ENCODE measurements at regions not wholly inside any gene's neighbourhood (a gene's known extent, or its start where the extent isn't known, plus 50 kb on each side); places are given as distances from the start of the nearest gene placed in this dataset.

DNA sequence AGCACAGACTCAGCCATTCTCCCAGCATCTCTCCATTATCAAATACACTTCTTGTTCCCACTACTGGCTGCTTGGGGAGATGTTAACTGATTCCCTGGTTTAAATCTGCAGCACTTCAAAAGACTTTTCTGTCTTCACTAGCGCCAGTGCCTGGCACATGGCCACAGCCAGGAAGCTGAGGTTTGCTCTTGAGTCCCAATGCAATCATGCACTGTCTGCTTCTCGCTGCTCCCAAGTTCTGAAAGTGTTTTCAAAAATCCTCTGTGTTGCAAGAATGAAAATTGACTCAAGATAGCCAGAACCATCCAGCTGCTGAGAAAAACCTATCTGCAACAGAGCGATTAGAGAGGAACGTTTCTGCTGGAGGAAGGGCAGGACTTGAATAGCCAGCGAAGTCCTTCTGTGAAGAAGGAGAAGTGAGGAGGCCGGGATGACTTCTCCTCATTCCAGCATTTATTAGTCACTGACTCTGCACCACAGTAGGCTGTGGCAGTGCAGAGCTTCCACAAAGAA lies 358.4 kb upstream of the NR2F2 start:
- no peak for DNase-seq (ENCODE audit: low spot score)

DNA sequence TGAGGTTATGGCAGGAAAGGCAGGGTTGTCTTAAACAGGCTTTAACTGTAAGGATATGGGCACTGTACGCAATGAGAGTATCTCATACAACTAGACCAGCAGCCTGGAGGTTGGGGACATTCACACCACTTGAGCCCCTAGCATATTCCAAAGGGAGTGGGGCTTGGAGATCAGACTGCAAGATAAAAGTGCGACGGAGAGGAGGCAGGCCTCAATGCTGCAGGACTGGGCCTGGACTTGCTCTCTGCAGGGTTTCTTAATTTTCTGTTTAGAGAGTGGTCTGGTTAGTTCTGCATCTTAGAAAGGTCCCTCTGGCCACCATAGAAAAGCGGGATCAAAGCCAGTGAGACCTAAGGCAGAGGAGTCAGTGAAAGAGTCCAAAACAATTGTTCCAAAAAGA lies 357.7 kb upstream of the NR2F2 start:
- DNase-seq (ENCODE audit: low spot score): no peak

- DNase-seq (ENCODE audit: low spot score): no peak
These were observed 356.8 kb upstream of the NR2F2 start for GRCh38 chr15:95973566-95974256.

- DNase-seq (ENCODE audit: low spot score): no peak
These were observed 355.3 kb upstream of the NR2F2 start for GRCh38 chr15:95975212-95975611.

DNA sequence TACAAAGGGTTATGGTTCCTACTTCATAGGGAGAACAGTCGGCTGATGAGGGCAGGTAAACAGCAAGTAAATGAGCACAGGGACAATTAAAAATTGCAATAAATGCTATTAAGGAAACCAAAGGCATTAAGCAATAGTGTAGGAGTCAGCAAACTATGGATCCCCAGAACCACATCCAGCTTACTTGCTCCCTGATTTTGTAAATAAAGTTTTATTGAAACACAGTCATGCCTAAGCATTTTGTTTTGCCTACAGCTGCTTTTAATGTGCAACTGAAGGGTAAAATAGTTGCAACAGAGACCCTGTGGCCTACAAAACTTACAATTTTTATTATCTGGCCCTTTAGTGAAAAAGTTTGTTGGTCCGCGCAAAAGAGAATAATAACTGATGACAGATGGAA lies 351.2 kb upstream of the NR2F2 start:
- DNase-seq (ENCODE audit: low spot score): no peak

DNA sequence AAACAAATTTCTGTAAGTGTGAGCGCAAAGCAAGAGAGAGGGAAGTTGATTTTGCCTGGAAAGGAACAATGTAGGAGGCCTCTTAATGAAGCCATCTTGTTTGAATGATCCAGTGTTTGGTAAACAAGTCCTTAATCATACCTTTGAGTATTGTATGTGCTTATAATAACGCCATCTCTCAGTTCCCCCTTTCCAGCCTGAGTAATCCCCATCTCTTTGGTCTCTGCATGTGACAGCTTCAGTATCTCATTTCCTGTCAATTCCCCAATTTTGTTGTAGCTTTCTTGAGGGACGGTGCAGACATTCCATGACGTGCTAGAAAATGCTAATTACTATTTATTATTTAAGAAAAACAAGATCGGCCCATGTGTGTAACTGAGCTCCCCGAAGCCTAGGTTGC lies 349.3 kb upstream of the NR2F2 start:
- DNase-seq (ENCODE audit: low spot score): no peak

GRCh38 chr15:95987299-95987698 lies 343.2 kb upstream of the NR2F2 start:
- DNase-seq (ENCODE audit: low spot score): no peak

- DNase-seq (ENCODE audit: low spot score): no peak
These were observed 342.5 kb upstream of the NR2F2 start for GRCh38 chr15:95987886-95988573.

DNA sequence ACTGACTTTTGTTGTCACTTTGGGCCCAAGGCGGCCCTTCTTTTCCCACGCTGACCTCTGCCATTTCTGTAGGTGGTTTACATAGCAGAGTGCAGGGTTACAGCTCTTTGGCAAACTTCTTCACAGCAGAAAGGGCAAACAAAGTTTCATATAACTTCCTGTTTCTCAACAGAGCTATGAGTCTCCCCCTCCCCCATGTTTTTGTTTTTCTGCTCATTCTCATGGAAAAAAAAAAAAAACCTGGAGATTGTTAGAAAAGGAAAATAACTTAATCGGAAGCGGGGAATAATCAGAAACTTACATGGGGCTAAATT lies 342.0 kb upstream of the NR2F2 start:
- DNase-seq (ENCODE audit: low spot score): no peak

DNA sequence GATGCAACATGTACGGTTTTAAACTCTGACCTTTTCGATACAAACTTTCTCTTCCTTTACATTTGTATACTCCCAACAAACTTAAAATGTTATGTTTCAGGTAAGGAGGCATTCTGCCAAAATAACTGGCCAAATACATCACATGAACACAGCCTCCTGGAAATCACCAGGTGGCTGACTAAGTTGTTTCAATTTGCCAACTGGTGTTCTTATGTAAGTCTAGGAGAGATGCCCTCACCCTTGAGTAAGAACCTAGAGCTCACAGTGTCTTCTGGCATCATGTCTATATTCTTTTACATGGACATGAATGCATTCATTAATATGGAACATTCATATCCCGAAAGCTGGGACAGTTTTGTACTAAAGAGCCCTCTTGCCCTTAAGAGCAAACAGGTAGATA lies 341.1 kb upstream of the NR2F2 start:
- DNase-seq (ENCODE audit: low spot score): no peak

- DNase-seq (ENCODE audit: low spot score): no peak
These were observed 339.7 kb upstream of the NR2F2 start for GRCh38 chr15:95990833-95991232.

GRCh38 chr15:95994418-95994817 lies 336.1 kb upstream of the NR2F2 start:
- no peak for DNase-seq (ENCODE audit: low spot score)

DNA sequence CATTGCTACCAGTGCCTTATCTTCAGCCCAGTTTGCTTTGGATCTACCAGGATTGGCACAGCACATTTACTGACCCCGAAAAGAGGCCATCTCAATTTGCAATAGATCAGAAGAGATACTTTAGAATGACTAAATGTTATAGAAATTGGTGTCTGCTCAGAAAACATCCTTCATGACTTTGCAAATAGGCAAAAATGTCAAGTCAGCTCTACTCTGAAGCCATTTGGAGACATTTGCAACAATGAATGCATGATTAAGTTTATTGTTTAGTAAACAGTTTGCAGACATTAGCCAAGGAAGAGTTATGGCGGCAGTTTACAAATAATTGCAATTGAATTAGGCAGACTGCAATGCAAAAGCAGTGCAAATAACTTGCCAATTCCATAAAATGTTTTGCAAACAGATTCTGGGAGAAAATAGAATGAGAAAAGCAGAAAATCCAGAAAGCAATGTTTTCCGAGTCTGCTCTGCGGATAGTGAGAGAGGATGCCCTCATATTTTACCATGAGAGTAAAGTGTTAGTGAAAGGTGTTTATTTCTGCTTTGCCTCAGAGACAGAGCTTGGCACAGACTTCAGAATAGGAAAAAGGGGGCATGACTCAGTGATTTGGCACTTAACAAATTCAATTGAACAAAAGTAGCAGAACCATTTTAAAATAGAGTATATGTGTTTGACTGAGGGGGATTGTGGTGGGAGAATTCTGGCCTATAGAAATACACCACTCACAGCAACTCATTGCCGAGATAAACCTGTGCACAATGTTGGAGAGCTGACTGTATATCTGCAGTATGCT lies 334.9 kb upstream of the NR2F2 start:
- no peak for DNase-seq (ENCODE audit: low spot score)

GRCh38 chr15:95996494-95996893 lies 334.0 kb upstream of the NR2F2 start:
- DNase-seq (ENCODE audit: low spot score): no peak

GRCh38 chr15:95998935-95999334 lies 331.6 kb upstream of the NR2F2 start:
- no peak for DNase-seq (ENCODE audit: low spot score)

GRCh38 chr15:96002890-96003859 lies 327.3 kb upstream of the NR2F2 start:
- DNase-seq (ENCODE audit: low spot score): no peak

DNA sequence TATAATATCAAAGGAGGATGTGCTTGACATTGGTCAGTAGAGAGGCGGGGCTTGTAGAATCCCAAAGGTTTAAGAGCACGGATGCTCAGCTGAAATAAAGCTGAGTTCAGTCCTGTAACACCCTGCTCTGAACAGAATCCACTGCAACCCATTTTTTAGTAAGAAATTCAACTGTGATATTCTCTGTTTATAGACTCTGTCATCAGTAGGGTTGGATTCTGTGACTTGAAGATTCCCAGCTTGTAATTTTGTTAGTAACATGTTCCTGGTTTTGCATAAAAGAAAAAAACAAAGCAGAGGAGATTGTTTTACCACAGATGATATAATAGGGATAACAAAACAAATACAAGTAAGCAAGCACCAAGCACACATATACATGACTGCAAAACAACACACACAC lies 324.6 kb upstream of the NR2F2 start:
- no peak for DNase-seq (ENCODE audit: low spot score)

- no peak for DNase-seq (ENCODE audit: low spot score)
These were observed 319.4 kb upstream of the NR2F2 start for GRCh38 chr15:96011136-96011535.

DNA sequence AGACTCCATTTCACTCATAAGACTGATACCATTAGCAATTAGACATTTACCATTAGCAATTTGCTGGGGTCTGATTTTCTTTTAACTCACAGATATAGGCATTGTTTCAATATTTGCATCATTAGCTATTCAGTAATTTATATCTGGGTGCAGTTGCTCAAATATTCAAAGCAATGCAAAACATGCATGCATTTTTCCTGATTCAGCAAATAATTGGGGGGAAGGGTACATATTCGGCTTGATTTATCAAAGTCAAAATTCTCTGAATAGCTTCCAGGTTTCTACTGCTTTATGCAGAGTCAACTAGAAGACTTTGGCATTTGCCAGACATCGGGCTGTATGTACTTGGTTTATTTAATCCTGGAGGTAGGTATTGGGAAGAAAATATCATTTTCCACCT lies 315.6 kb upstream of the NR2F2 start:
- no peak for DNase-seq (ENCODE audit: low spot score)

DNA sequence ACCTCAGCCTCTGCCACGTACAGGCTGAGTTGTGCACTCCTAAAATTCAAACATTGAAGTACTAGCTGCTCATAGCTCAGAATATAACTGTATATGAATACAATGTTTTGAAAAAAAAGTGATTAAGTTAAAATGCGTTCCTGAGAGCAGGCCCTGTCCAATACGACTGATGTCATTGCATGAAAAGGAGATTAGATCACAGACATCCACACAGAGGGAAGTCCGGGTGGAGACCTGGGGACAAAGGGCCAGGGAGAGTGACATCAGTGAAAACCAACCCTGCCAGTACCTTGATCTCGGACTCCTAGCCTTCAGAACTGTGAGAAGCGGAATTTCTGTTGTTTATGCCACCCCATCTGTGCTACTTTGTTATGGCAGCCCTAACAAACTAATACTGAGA lies 311.4 kb upstream of the NR2F2 start:
- no peak for DNase-seq (ENCODE audit: low spot score)

DNA sequence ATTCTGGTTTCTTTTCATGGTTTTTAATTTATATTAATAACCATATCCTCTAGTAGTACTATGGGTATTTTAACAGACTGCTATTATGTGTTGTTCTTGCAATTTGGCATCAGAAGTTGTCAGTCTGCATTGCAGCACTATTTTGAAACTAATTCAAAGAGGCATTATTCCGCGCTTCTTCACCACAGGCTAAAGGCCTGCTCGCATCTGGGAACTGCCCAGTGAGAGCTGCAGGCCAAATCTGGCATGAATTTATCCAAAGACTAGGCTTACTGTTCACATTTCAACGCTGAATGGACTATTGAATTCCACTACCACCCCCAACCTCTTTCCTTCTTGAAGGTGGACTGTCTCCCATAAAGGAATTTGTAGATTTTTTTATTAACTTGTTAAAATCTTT lies 310.4 kb upstream of the NR2F2 start:
- DNase-seq (ENCODE audit: low spot score): no peak

GRCh38 chr15:96020797-96021196 lies 309.7 kb upstream of the NR2F2 start:
- no peak for DNase-seq (ENCODE audit: low spot score)

All from ecto neural progenitor cell (in vitro differentiated cells).